Omental fat pad (tissue), 3 donors: ENCODE measurements at regions not wholly inside any gene's neighbourhood (a gene's known extent, or its start where the extent isn't known, plus 50 kb on each side); places are given as distances from the start of the nearest gene placed in this dataset.

Source experiments
- ATAC-seq: fragments of 150-250 bp; one replicate; pipeline ENCODE4 v1.9.1; 2016; ENCODE audit warnings: mild to moderate bottlenecking, moderate library complexity; ENCODE audit not compliant: low FRiP score
- DNase-seq: peaks from one replicate; pipeline ENCODE4 v3.0.0-alpha.2; 2019; ENCODE audit warnings: low spot score
- CTCF ChIP-seq, 3 donors: fragments of 450-650 bp; IDR thresholded peaks; one replicate each; pipeline ENCODE4 v1.5.1; 2016 to 2017; ENCODE audit warnings: antibody characterized with exemption in 3 of 3, mild to moderate bottlenecking in 3 of 3, moderate library complexity in 2 of 3

DNA sequence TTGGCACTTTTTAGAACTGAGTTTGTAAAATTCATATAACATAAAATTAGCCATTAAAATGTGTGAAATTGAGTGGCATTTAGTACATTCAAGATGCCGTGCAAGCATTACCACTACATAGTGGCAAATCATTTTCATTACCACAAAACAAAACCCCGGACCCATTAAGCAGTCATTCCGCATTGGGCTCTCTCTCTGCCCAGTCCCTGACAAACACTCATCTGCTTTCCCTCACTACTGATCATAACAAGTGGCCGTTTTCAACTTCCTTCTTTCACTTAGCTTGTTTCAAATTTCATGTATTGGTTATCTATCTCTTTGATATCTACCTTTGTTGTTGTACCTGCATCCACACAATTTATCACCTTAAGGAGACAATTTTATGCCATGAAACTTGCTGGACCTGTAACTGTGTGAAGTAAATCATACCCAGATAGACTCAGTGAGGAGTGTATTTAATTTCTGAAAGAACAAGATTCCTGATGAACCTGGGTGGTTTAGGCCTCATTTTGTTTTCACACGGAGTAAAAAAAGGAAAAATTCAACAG lies 202.1 kb downstream of the OR13H1 start:
- no peak for ATAC-seq

GRCh38 chrX:131746491-131746968 lies 202.7 kb downstream of the OR13H1 start:
- peak; percentile 78 for ATAC-seq
- peak in 1 of 3 donors; percentile 11 for TF ChIP-seq CTCF (IDR thresholded peaks at IDR 0.05)
- peak; percentile 79 for DNase-seq

More for the DNA sequence above, 202.1 kb downstream of the OR13H1 start:
- no peak for TF ChIP-seq CTCF (IDR thresholded peaks at IDR 0.05)
- DNase-seq: no peak

DNA sequence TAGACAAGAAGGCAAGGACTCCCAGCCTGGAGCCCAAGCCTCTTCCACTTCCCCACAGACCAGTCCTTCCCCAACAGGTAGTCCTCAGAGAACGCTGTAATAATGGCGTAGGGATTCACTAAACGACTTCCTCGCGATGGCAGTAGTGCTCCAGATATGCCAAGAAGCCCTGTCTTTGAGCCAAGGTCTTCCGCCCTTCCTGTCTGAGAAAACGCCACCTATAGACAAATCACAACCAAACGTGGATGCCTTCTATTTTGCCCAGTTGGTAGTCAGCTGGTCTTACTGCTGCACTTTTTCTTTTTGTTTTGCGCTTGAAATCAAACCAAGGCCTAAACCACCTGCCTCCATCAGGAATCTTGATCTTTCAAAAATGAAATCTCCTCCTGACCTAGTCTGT lies 203.3 kb downstream of the OR13H1 start:
- no peak for TF ChIP-seq CTCF (IDR thresholded peaks at IDR 0.05)
- no peak for DNase-seq
- peak; percentile 84 for ATAC-seq

DNA sequence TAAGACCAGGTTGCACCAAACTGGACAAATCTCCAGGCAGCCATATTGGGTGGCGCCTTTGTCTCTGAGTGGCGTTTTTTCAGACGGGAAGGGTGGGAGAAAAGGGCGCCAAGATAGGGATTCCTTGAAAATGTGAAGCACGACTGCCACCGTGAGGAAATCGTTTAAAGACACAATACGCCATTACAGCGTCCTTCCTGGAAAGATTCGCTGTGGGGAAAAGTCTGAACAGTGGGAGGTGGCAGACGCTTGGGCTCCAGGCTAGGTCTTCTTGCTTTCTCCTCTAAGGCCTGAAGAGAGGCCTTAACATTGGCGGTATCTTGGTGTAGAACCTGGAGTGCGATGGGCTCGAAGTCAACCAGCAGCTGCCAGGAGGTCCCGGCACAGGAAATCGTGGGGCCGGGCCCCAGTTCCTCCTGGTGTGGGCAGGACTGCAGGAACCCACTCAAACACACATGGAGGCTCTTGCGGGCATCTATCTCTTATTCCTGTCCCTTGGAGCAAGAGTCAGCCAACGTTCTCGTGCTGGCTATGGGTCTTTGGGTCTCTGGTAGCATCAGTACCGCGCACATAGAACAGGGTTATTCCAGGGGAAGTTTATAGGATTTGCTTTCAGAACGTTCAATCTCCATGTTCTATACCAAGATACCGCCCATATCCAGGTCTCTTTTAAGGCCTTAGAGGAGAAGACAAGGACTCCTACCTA lies 208.8 kb downstream of the OR13H1 start:
- DNase-seq (peak; percentile 62), ATAC-seq (peak; percentile 72)
- TF ChIP-seq CTCF (IDR thresholded peaks at IDR 0.05): no peak

GRCh38 chrX:131762802-131763234 lies 218.9 kb downstream of the OR13H1 start:
- peak; percentile 54 for ATAC-seq
- DNase-seq: no peak
- no peak for TF ChIP-seq CTCF (IDR thresholded peaks at IDR 0.05)

GRCh38 chrX:131763674-131764073 lies 219.8 kb downstream of the OR13H1 start:
- DNase-seq (peak; percentile 67), ATAC-seq (peak; percentile 69)
- TF ChIP-seq CTCF (IDR thresholded peaks at IDR 0.05): no peak

- ATAC-seq (no peak), DNase-seq (no peak)
- TF ChIP-seq CTCF (IDR thresholded peaks at IDR 0.05): no peak
Measured at GRCh38 chrX:131764216-131764615, 220.3 kb downstream of the OR13H1 start.
